HG03521 (cell line): ENCODE measurements at regions not wholly inside any gene's neighbourhood (a gene's known extent, or its start where the extent isn't known, plus 50 kb on each side); places are given as distances from the start of the nearest gene placed in this dataset.

Source experiments
- ATAC-seq: cut with Tn5 transposase; IDR thresholded peaks from one replicate; pipeline ENCODE4 v1.9.1; 2021; ENCODE audit warnings: mild to moderate bottlenecking, moderate library complexity; ENCODE audit not compliant: unreplicated experiment

- no peak for ATAC-seq
Measured at GRCh38 chr4:89556601-89557305, 249.2 kb upstream of the GPRIN3 start.

DNA sequence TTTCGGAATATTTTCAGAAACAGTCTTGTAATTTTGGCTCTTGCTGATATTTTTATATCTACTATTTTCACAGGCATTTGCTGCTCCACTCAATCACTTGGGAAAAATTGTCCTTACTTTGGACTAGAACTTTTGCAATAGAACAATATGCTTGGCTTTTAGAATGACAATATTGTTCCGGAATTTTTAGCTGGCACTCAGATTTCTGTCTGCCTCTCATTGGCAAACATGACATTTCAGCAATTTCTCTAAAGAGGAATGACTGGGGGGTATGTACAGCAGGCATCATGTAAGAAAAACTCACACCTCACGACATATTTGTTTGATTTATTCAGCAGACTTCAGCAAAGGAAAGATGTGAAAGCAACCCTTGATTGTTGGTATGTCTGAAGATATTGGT is 243.6 kb upstream of the GPRIN3 start:
- no peak for ATAC-seq

DNA sequence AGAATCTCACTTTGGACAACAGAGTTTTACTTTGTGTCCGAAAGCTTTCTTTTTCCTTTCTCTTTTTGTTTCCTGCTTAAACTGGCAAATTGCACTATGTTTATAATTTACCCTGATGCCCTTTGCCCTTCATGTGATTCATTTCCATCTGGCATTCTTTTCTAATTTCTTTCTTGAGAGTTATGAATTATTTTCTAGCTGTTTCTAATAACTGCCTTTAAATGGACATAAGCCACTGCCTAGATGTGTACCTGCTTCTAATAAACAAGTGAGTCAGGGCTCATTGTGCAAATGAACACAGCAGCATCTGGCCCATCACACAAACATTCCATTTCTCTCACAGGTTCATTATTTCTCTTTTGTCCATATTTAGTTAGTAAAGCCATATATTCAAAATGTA is 242.3 kb upstream of the GPRIN3 start:
- no peak for ATAC-seq

DNA sequence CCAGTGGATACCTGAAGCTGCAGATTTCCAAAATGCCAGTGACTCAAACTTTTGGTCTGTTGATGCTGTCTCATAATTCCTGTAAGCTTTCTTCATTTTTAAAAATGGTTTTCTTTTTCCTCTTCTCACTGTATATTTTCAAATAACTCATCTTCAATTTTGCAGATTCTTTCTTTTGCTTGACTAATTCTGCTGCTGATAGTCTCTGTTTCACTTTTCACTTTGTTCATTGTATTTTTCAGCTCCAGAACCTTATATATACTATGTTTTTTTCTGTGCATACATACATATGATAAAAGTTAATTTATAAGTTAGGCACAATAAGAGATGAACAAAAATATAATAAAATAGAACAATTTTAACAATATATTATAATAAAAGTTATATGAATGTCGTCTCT is 237.7 kb upstream of the GPRIN3 start:
- ATAC-seq = no peak

GRCh38 chr4:89541998-89542397 is 234.4 kb upstream of the GPRIN3 start:
- ATAC-seq = no peak

- ATAC-seq = no peak
Measured at GRCh38 chr4:89539797-89540711, 232.5 kb upstream of the GPRIN3 start.

DNA sequence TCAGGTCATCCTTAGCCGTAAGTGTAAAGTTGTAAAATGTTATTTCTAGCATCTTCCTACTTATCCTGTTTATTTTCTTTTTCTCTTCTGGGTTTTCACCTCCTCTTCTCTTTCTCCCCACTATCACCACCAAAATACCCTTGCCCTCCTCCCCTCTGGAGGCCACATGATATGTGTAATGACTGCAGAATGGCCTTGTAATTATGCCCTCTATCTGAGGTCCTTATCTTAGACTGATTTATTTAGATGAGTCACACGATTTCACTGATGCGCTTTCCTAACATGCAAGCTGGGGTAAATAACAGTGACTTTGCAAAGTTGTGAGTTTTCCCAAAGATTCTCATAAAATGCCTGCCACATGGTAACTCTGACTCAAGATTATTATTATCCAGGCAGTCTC is 231.8 kb upstream of the GPRIN3 start:
- no peak for ATAC-seq

GRCh38 chr4:89538886-89539285 is 231.3 kb upstream of the GPRIN3 start:
- no peak for ATAC-seq

DNA sequence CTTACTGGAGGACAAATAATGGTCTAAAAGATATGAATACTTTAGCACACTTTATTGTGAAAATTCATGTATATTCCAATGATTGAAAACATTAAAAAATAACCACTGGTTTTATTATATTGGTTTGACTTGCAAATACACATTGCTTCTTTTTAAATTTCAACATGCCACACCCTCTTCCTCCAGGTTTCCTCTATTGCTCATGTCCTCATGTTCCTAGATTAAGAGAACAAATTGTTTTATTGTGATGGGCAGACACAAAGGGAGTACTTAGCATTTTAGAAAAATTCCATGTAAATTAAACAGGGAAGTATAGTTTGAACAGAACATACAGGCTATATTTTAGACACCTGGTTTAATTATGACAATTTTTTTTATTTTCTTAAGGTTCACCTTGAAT is 230.6 kb upstream of the GPRIN3 start:
- no peak for ATAC-seq

DNA sequence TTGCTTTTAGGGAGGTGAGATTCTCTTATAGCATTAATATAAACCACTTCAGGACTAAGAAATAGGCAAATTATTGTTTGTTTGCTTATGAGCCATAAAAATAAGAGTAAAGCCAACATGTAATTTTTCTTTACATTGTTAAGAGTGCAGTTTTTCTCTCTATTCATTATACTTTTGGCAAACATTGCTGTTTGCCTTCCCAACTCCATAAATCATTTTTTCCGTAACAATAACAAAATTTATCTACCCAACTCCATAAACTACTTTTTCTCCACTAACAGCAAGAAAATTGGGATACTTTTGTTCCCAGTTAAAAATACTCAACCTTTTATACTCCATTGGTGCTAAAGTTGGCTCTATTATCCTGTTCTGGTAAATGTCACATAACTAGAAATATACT is 229.7 kb upstream of the GPRIN3 start:
- no peak for ATAC-seq

GRCh38 chr4:89535251-89535650 is 227.7 kb upstream of the GPRIN3 start:
- ATAC-seq = no peak

DNA sequence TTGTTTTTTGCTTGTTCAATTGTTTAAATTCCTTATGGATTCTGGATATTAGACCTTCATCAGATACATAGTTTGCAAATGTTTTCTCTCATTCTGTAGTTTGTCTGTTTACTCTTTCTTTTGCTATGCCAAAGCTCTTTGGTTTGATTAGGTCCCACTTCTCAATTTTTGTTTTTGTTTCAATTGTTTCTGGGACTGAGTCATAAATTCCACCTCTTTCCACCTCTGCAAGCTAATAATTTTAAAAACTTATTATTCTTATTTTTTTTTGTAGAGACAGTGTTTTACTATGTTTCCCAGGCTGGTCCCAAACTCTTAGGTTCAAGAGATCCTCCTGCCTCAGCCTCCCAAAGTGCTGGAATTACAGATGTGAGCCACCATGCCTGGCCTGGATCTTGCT is 226.8 kb upstream of the GPRIN3 start:
- no peak for ATAC-seq

DNA sequence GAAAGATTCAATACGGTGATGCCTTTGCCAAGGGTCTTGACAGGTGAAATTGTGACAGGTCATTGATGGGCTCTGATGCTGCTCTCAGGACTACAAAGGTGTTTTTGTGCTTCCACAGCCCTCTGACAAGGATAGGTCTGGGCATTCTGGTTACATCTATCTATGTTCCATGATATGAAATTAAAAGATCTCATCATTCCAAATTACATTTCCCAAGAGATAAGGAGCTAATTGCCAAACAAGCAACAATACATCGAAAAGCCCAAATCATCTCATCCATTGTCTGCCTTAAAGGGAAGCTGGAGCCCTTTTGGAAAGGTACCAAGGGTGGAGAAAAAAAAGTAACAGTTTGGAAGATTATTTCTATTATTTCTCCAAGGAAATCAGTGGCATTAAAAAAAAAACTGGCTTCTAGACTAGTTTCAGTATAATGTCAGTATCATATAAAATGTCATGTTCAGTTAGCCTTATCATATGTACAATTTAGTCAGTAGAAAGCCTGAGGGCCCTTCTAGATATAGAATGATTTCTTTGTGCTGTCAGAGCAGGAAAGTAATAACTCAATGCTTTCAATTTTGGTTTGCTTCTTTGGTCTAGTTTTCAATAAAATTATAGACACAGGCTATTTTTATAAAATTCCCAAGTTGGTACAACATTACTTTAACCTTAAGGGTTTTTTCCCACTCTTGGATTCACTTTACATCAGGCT is 224.5 kb upstream of the GPRIN3 start:
- no peak for ATAC-seq

DNA sequence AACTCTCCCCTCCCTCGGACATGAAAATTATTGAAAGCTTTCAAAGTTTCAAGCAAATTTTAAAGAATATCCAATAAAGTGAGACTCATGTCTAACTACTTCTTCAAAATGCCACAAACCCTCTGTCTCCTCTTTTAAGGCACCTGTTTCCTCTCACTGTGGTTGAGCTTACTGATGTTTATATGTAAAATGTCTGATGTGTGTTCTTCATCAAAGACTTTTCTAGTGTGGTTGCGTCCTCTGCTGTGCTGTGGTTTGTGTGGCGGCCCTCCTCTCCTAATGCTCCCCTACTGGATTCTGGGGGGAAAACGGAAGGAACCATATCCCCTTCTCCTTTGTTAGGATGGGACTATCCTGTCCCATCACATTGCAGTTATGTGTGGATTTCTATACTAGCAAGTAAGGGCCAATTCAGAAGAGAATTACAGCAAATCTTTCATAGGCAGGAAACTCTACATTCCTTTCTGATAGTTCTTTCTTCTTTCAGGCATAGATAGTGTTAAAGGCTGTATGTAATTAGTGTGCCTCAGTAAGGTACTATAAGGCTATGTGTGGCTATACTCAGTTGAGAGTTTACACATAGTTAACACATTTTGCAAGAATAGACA is 221.0 kb upstream of the GPRIN3 start:
- no peak for ATAC-seq

GRCh38 chr4:89521826-89522225 is 214.2 kb upstream of the GPRIN3 start:
- ATAC-seq = no peak

- no peak for ATAC-seq
Measured at GRCh38 chr4:89519771-89520320, 212.2 kb upstream of the GPRIN3 start.

DNA sequence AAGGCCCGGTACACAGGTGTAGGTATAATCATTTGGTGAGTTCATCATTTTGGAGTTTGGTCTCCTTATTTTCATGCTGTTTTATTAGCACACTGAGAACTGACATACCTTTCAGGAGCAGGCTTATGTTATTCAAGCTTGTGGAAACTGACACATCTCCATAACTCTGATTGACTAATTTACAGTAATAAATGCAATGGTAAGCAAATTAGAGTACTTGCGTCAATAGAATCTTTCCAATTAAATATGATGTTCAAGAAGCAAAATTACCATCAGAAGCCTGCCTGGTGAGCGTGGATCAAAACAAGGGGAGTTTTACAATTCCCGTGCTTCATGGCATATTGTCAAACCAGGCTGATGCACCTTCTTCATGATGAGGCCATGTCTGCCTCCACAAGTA is 210.7 kb upstream of the GPRIN3 start:
- no peak for ATAC-seq

GRCh38 chr4:89514811-89515210 is 207.2 kb upstream of the GPRIN3 start:
- ATAC-seq = no peak

- no peak for ATAC-seq
Measured at GRCh38 chr4:89511776-89512175, 204.2 kb upstream of the GPRIN3 start.

- peak; percentile 98 for ATAC-seq
Measured at GRCh38 chr4:89509708-89510281, 202.2 kb upstream of the GPRIN3 start.
